Esophagus (tissue), 2 donors: ENCODE measurements at regions not wholly inside any gene's neighbourhood (a gene's known extent, or its start where the extent isn't known, plus 50 kb on each side); places are given as distances from the start of the nearest gene placed in this dataset.

Source experiments
- H3K27ac ChIP-seq, 2 donors: one replicate each; pipeline ENCODE4 v1.5.1; 2013; ENCODE audit warnings: low read depth in 2 of 2, mild to moderate bottlenecking in 2 of 2, inconsistent platforms in 1 of 2, low read length in 1 of 2, moderate library complexity in 1 of 2
- H3K27me3 ChIP-seq, 2 donors: one replicate each; pipeline ENCODE4 v1.6.1; 2013; ENCODE audit warnings: low read length in 2 of 2, control low read depth in 1 of 2, mild to moderate bottlenecking in 1 of 2; ENCODE audit not compliant: insufficient read depth in 2 of 2, control insufficient read depth in 1 of 2
- H3K36me3 ChIP-seq, 2 donors: one replicate each; pipeline ENCODE4 v1.6.1; 2013; ENCODE audit warnings: low read length in 1 of 2; ENCODE audit not compliant: control insufficient read depth in 2 of 2, insufficient read depth in 2 of 2
- H3K4me1 ChIP-seq, 2 donors: one replicate each; pipeline ENCODE4 v1.6.1; 2013; ENCODE audit warnings: low read length in 1 of 2; ENCODE audit not compliant: control insufficient read depth in 2 of 2, insufficient read depth in 2 of 2
- H3K4me3 ChIP-seq, 2 donors: one replicate each; pipeline ENCODE4 v1.5.1; 2013; ENCODE audit warnings: low read length in 2 of 2, mild to moderate bottlenecking in 2 of 2, low read depth in 1 of 2, moderate library complexity in 1 of 2
- H3K9me3 ChIP-seq, 2 donors: one replicate each; pipeline ENCODE4 v1.6.1; 2013; ENCODE audit warnings: mild to moderate bottlenecking in 2 of 2, low read depth in 1 of 2, low read length in 1 of 2, moderate library complexity in 1 of 2; ENCODE audit not compliant: control insufficient read depth in 2 of 2, insufficient read depth in 1 of 2
- WGBS, 2 donors: extraction: QIAGEN DNeasy Blood & Tissue Kit; methylation state at CpG; one replicate each; pipeline ENCODE4 v1.1.7; 2013; 5-methylcytosine and 5-hydroxymethylcytosine counted together
- donor health status: healthy with polysubstance abuse.
- donor health status: Bipolar disorder and iron deficiency.

- Histone ChIP-seq H3K4me1 (no peaks in the 10 kb centered on the region), H3K27ac (no peak overlapping the region), H3K27me3 (no peaks in the 10 kb centered on the region), H3K4me3 (no peak overlapping the region), H3K9me3 (no peaks in the 10 kb centered on the region), H3K36me3 (no peaks in the 10 kb centered on the region)
Observed at GRCh38 chr6:16855460-16855859, 94.2 kb upstream of the ATXN1 start.

GRCh38 chr6:16854986-16855385 is 93.7 kb upstream of the ATXN1 start:
- 64 to 78% methylated on average over 2 of the region's 2 CpGs for WGBS, 2 donors
- H3K27me3 ChIP-seq = no peaks in the 10 kb centered on the region

GRCh38 chr6:16852671-16853070 is 91.4 kb upstream of the ATXN1 start:
- no peaks in the 10 kb centered on the region for H3K9me3 ChIP-seq
- no peaks in the 10 kb centered on the region for H3K27me3 ChIP-seq
- WGBS, 2 donors = 78 to 82% methylated on average over 6 of the region's 6 CpGs
- no peaks in the 10 kb centered on the region for H3K36me3 ChIP-seq
- H3K27ac ChIP-seq = no peak overlapping the region
- no peaks in the 10 kb centered on the region for H3K4me1 ChIP-seq
- no peak overlapping the region for H3K4me3 ChIP-seq

More at GRCh38 chr6:16854986-16855385, 93.7 kb upstream of the ATXN1 start:
- no peaks in the 10 kb centered on the region for H3K4me1 ChIP-seq
- no peak overlapping the region for H3K27ac ChIP-seq
- H3K9me3 ChIP-seq = no peaks in the 10 kb centered on the region
- H3K36me3 ChIP-seq = no peaks in the 10 kb centered on the region
- H3K4me3 ChIP-seq = no peak overlapping the region

GRCh38 chr6:16851758-16852157 is 90.5 kb upstream of the ATXN1 start:
- Histone ChIP-seq H3K4me3 (no peak overlapping the region), H3K4me1 (no peaks in the 10 kb centered on the region), H3K36me3 (no peaks in the 10 kb centered on the region), H3K27me3 (no peaks in the 10 kb centered on the region), H3K27ac (no peak overlapping the region), H3K9me3 (no peaks in the 10 kb centered on the region)
- WGBS, 2 donors = 18 to 22% methylated on average over 1 of the region's 1 CpG

- Histone ChIP-seq H3K27ac (no peak overlapping the region), H3K4me3 (no peak overlapping the region), H3K36me3 (no peaks in the 10 kb centered on the region), H3K4me1 (no peaks in the 10 kb centered on the region), H3K9me3 (no peaks in the 10 kb centered on the region), H3K27me3 (no peaks in the 10 kb centered on the region)
- WGBS, 2 donors = 75 to 79% methylated on average over 3 of the region's 3 CpGs
Observed at GRCh38 chr6:16851044-16851540, 89.8 kb upstream of the ATXN1 start.

GRCh38 chr6:16850681-16851026 is 89.4 kb upstream of the ATXN1 start:
- Histone ChIP-seq H3K27me3 (no peaks in the 10 kb centered on the region), H3K9me3 (no peaks in the 10 kb centered on the region), H3K27ac (no peak overlapping the region), H3K4me1 (no peaks in the 10 kb centered on the region), H3K4me3 (no peak overlapping the region), H3K36me3 (no peaks in the 10 kb centered on the region)
- WGBS, 2 donors = 60 to 67% methylated on average over 5 of the region's 5 CpGs

- H3K4me3 ChIP-seq = no peak overlapping the region
- peak overlapping the region in 1 of 2 donors; percentile 29 for H3K27ac ChIP-seq
- WGBS, 2 donors = 77 to 82% methylated on average over 7 of the region's 7 CpGs
- H3K27me3 ChIP-seq = no peaks in the 10 kb centered on the region
- no peaks in the 10 kb centered on the region for H3K9me3 ChIP-seq
- no peaks in the 10 kb centered on the region for H3K4me1 ChIP-seq
- no peaks in the 10 kb centered on the region for H3K36me3 ChIP-seq
Observed at GRCh38 chr6:16849988-16850680, 88.9 kb upstream of the ATXN1 start.

- WGBS, 2 donors = 61 to 69% methylated on average over 11 of the region's 11 CpGs
- H3K27ac ChIP-seq = peak overlapping the region in 1 of 2 donors; percentile 29
- H3K27me3 ChIP-seq = no peaks in the 10 kb centered on the region
Observed at GRCh38 chr6:16849280-16849987, 88.2 kb upstream of the ATXN1 start.

GRCh38 chr6:16846399-16846778 is 85.1 kb upstream of the ATXN1 start:
- H3K4me3 ChIP-seq = no peak overlapping the region
- no peak overlapping the region for H3K27ac ChIP-seq
- H3K36me3 ChIP-seq = no peaks in the 10 kb centered on the region
- no peaks in the 10 kb centered on the region for H3K27me3 ChIP-seq
- H3K9me3 ChIP-seq = no peaks in the 10 kb centered on the region
- 94 to 97% methylated on average over 2 of the region's 2 CpGs for WGBS, 2 donors
- no peaks in the 10 kb centered on the region for H3K4me1 ChIP-seq

More at GRCh38 chr6:16849280-16849987, 88.2 kb upstream of the ATXN1 start:
- no peaks in the 10 kb centered on the region for H3K36me3 ChIP-seq
- no peaks in the 10 kb centered on the region for H3K4me1 ChIP-seq
- no peak overlapping the region for H3K4me3 ChIP-seq
- no peaks in the 10 kb centered on the region for H3K9me3 ChIP-seq

- no peaks in the 10 kb centered on the region for H3K36me3 ChIP-seq
- no peak overlapping the region for H3K27ac ChIP-seq
- H3K27me3 ChIP-seq = no peaks in the 10 kb centered on the region
- H3K4me3 ChIP-seq = no peak overlapping the region
- no peaks in the 10 kb centered on the region for H3K4me1 ChIP-seq
- no peaks in the 10 kb centered on the region for H3K9me3 ChIP-seq
- 85 to 94% methylated on average over 5 of the region's 5 CpGs for WGBS, 2 donors
Observed at GRCh38 chr6:16844183-16844582, 82.9 kb upstream of the ATXN1 start.
